ENCODE measurements at regions not wholly inside any gene's neighbourhood (a gene's known extent, or its start where the extent isn't known, plus 50 kb on each side); places are given as distances from the start of the nearest gene placed in this dataset.

GRCh38 chr6:40963019-40963418 is 76.0 kb downstream of the UNC5CL start:
- no peaks in the 10 kb centered on the region for H3F3A ChIP-seq (ENCODE audit: insufficient read depth, low read length)
- no peaks in the 10 kb centered on the region for H3K36me3 ChIP-seq (ENCODE audit: insufficient read depth, low read length)
- no peak overlapping the region for H2AFZ ChIP-seq (ENCODE audit: low read length)
- H3K27ac ChIP-seq (ENCODE audit: low read depth, low read length, poor library complexity, severe bottlenecking), result no peak overlapping the region
- H3K9ac ChIP-seq (ENCODE audit: low read length), result no peak overlapping the region
- TF ChIP-seq, protein P1, sequence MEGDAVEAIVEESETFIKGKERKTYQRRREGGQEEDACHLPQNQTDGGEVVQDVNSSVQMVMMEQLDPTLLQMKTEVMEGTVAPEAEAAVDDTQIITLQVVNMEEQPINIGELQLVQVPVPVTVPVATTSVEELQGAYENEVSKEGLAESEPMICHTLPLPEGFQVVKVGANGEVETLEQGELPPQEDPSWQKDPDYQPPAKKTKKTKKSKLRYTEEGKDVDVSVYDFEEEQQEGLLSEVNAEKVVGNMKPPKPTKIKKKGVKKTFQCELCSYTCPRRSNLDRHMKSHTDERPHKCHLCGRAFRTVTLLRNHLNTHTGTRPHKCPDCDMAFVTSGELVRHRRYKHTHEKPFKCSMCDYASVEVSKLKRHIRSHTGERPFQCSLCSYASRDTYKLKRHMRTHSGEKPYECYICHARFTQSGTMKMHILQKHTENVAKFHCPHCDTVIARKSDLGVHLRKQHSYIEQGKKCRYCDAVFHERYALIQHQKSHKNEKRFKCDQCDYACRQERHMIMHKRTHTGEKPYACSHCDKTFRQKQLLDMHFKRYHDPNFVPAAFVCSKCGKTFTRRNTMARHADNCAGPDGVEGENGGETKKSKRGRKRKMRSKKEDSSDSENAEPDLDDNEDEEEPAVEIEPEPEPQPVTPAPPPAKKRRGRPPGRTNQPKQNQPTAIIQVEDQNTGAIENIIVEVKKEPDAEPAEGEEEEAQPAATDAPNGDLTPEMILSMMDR (IDR thresholded peaks at IDR 0.05; ENCODE audit: low read length), result no peak
- no peak for TF ChIP-seq EZH2 (IDR thresholded peaks at IDR 0.05; ENCODE audit: borderline replicate concordance, low read length)
- H3K4me1 ChIP-seq (ENCODE audit: insufficient read depth, low read length, severe bottlenecking), result no peaks in the 10 kb centered on the region
- no peaks in the 10 kb centered on the region for H3K9me3 ChIP-seq (ENCODE audit: low read length)
- H3K9me2 ChIP-seq (ENCODE audit: low read depth, low read length), result no peaks in the 10 kb centered on the region
- H3K79me2 ChIP-seq (ENCODE audit: insufficient read depth, low read length), result no peaks in the 10 kb centered on the region
- no peak overlapping the region for H3K4me3 ChIP-seq (ENCODE audit: low read depth, low read length, poor library complexity, severe bottlenecking)
- no peak overlapping the region for H3K4me2 ChIP-seq (ENCODE audit: low read length)
- no peaks in the 10 kb centered on the region for H3K27me3 ChIP-seq (ENCODE audit: insufficient read depth, low read length)
- H4K20me1 ChIP-seq (ENCODE audit: insufficient read depth, low read length), result no peaks in the 10 kb centered on the region

- Histone ChIP-seq H3K79me2 (ENCODE audit: insufficient read depth, low read length) (no peaks in the 10 kb centered on the region), H3K4me1 (ENCODE audit: insufficient read depth, low read length, severe bottlenecking) (no peaks in the 10 kb centered on the region), H3K36me3 (ENCODE audit: insufficient read depth, low read length) (no peaks in the 10 kb centered on the region), H3K9ac (ENCODE audit: low read length) (no peak overlapping the region), H3K9me2 (ENCODE audit: low read depth, low read length) (no peaks in the 10 kb centered on the region), H3K27ac (ENCODE audit: low read depth, low read length, poor library complexity, severe bottlenecking) (no peak overlapping the region), H3K27me3 (ENCODE audit: insufficient read depth, low read length) (no peaks in the 10 kb centered on the region), H3K4me2 (ENCODE audit: low read length) (no peak overlapping the region), H2AFZ (ENCODE audit: low read length) (no peak overlapping the region), H3K9me3 (ENCODE audit: low read length) (no peaks in the 10 kb centered on the region), H3F3A (ENCODE audit: insufficient read depth, low read length) (no peaks in the 10 kb centered on the region), H3K4me3 (ENCODE audit: low read depth, low read length, poor library complexity, severe bottlenecking) (no peak overlapping the region), H4K20me1 (ENCODE audit: insufficient read depth, low read length) (no peaks in the 10 kb centered on the region)
- TF ChIP-seq, protein P1 (IDR thresholded peaks at IDR 0.05; ENCODE audit: low read length), result no peak
- no peak for TF ChIP-seq EZH2 (IDR thresholded peaks at IDR 0.05; ENCODE audit: borderline replicate concordance, low read length)
Observed at GRCh38 chr6:40962241-40962640, 76.8 kb downstream of the UNC5CL start.

DNA sequence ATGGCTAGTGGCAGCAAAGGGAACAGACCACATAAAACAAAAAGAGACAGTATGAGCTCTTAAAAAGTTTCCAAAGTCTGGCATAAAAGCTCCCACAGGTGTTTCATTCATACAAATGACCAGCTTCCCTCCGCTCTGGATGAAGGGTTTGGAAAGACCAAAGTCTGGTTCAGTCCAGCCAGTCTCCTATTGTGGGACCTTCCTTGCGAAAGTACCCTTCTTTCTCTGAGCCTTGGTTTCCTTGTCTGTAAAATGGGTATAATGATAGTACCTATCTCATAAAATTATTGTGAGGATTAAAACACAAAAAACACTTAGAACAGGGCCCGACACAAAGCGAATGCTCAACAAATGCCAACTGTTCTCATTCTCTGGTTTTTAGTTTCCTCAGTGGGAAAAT is 77.2 kb downstream of the UNC5CL start:
- Histone ChIP-seq H3K4me2 (ENCODE audit: low read length) (no peak overlapping the region), H3K9ac (ENCODE audit: low read length) (no peak overlapping the region), H3K79me2 (ENCODE audit: insufficient read depth, low read length) (no peaks in the 10 kb centered on the region), H3K4me1 (ENCODE audit: insufficient read depth, low read length, severe bottlenecking) (no peaks in the 10 kb centered on the region), H4K20me1 (ENCODE audit: insufficient read depth, low read length) (no peaks in the 10 kb centered on the region), H3K4me3 (ENCODE audit: low read depth, low read length, poor library complexity, severe bottlenecking) (no peak overlapping the region), H3K9me2 (ENCODE audit: low read depth, low read length) (no peaks in the 10 kb centered on the region), H3K27me3 (ENCODE audit: insufficient read depth, low read length) (no peaks in the 10 kb centered on the region), H3F3A (ENCODE audit: insufficient read depth, low read length) (no peaks in the 10 kb centered on the region), H3K36me3 (ENCODE audit: insufficient read depth, low read length) (no peaks in the 10 kb centered on the region), H2AFZ (ENCODE audit: low read length) (no peak overlapping the region), H3K9me3 (ENCODE audit: low read length) (no peaks in the 10 kb centered on the region), H3K27ac (ENCODE audit: low read depth, low read length, poor library complexity, severe bottlenecking) (no peak overlapping the region)
- TF ChIP-seq EZH2 (IDR thresholded peaks at IDR 0.05; ENCODE audit: borderline replicate concordance, low read length), result no peak
- TF ChIP-seq, protein P1 (IDR thresholded peaks at IDR 0.05; ENCODE audit: low read length), result no peak
